SK-N-SH treated with all-trans-retinoic acid at 6 μM for 48 hours (cell line): ENCODE measurements at regions not wholly inside any gene's neighbourhood (a gene's known extent, or its start where the extent isn't known, plus 50 kb on each side); places are given as distances from the start of the nearest gene placed in this dataset.

Experiments
- ATAC-seq: fragments of 200-7000 bp; cut with Tn5 transposase; 3 replicates; pipeline ENCODE4 v1.9.1; 2020; ENCODE audit warnings: mild to moderate bottlenecking, moderate library complexity
- ARNTL ChIP-seq: fragments of 450-650 bp; formaldehyde crosslinking; IDR thresholded peaks from 2 replicates; pipeline ENCODE4 v1.5.0; 2020; ENCODE audit warnings: low read depth, mild to moderate bottlenecking, moderate library complexity, borderline replicate concordance
- BACH2 ChIP-seq: fragments of 250-450 bp; sonication (Bioruptor Pico); IDR thresholded peaks from 2 replicates; pipeline ENCODE4 v1.9.0; 2021; ENCODE audit warnings: mild to moderate bottlenecking, borderline replicate concordance
- CREB5 ChIP-seq: fragments of 250-450 bp; sonication (Bioruptor Pico); IDR thresholded peaks from 2 replicates; pipeline ENCODE4 v1.5.1; 2020; ENCODE audit warnings: low read depth, mild to moderate bottlenecking, moderate library complexity
- CSDC2 ChIP-seq: fragments of 250-450 bp; sonication (Bioruptor Pico); IDR thresholded peaks from 2 replicates; pipeline ENCODE4 v1.5.0; 2020; ENCODE audit warnings: mild to moderate bottlenecking, moderate library complexity
- CSRNP3 ChIP-seq: fragments of 250-450 bp; sonication (Bioruptor Pico); IDR thresholded peaks from 2 replicates; pipeline ENCODE4 v1.5.1; 2021; ENCODE audit warnings: mild to moderate bottlenecking, moderate library complexity
- ESRRG ChIP-seq: fragments of 250-450 bp; sonication (Bioruptor Pico); IDR thresholded peaks from 2 replicates; pipeline ENCODE4 v1.6.1; 2021; ENCODE audit warnings: mild to moderate bottlenecking
- GLIS3 ChIP-seq: fragments of 250-450 bp; sonication (Bioruptor Pico); IDR thresholded peaks from 2 replicates; pipeline ENCODE4 v1.5.0; 2020; ENCODE audit warnings: mild to moderate bottlenecking, moderate library complexity
- ISL1 ChIP-seq: fragments of 250-450 bp; sonication (Bioruptor Pico); IDR thresholded peaks from 2 replicates; pipeline ENCODE4 v2.1.2; 2022; ENCODE audit warnings: mild to moderate bottlenecking, moderate library complexity
- OSR1 ChIP-seq: fragments of 250-450 bp; sonication (Bioruptor Pico); IDR thresholded peaks from 2 replicates; pipeline ENCODE4 v1.8.0; 2022; ENCODE audit warnings: moderate library complexity, mild to moderate bottlenecking, inconsistent platforms
- PATZ1 ChIP-seq: fragments of 250-450 bp; sonication (Bioruptor Pico); IDR thresholded peaks from 2 replicates; pipeline ENCODE4 v1.8.0; 2020; ENCODE audit warnings: mild to moderate bottlenecking, moderate library complexity, borderline replicate concordance
- POU6F1 ChIP-seq: fragments of 250-450 bp; sonication (Bioruptor Pico); IDR thresholded peaks from 2 replicates; pipeline ENCODE4 v1.8.0; 2021; ENCODE audit warnings: low read depth, mild to moderate bottlenecking, moderate library complexity, borderline replicate concordance
- PPARA ChIP-seq: fragments of 250-450 bp; sonication (Bioruptor Pico); IDR thresholded peaks from 2 replicates; pipeline ENCODE4 v1.5.0; 2020; ENCODE audit warnings: mild to moderate bottlenecking, borderline replicate concordance
- RARB ChIP-seq: fragments of 250-450 bp; sonication (Bioruptor Pico); IDR thresholded peaks from 2 replicates; pipeline ENCODE4 v1.8.0; 2021; ENCODE audit warnings: mild to moderate bottlenecking, moderate library complexity
- SNAI2 ChIP-seq: fragments of 250-450 bp; sonication (Bioruptor Pico); IDR thresholded peaks from 2 replicates; pipeline ENCODE4 v1.5.0; 2020; ENCODE audit warnings: mild to moderate bottlenecking, moderate library complexity
- TCF4 ChIP-seq: fragments of 250-450 bp; sonication (Bioruptor Pico); IDR thresholded peaks from 2 replicates; pipeline ENCODE4 v1.8.0; 2021; ENCODE audit warnings: mild to moderate bottlenecking, moderate library complexity, borderline replicate concordance
- TOX ChIP-seq: fragments of 250-450 bp; sonication (Bioruptor Pico); IDR thresholded peaks from 2 replicates; pipeline ENCODE4 v1.8.0; 2021; ENCODE audit warnings: mild to moderate bottlenecking, moderate library complexity, borderline replicate concordance
- ZC3H10 ChIP-seq: fragments of 250-450 bp; sonication (Bioruptor Pico); IDR thresholded peaks from 2 replicates; pipeline ENCODE4 v1.5.1; 2021; ENCODE audit warnings: mild to moderate bottlenecking, moderate library complexity
- ZFP3 ChIP-seq: fragments of 250-450 bp; sonication (Bioruptor Pico); IDR thresholded peaks from 2 replicates; pipeline ENCODE4 v1.5.0; 2020; ENCODE audit warnings: mild to moderate bottlenecking, moderate library complexity
- ZFP30 ChIP-seq: fragments of 450-650 bp; formaldehyde crosslinking; IDR thresholded peaks from 2 replicates; pipeline ENCODE4 v1.5.0; 2022; ENCODE audit warnings: mild to moderate bottlenecking, moderate library complexity
- ZNF565 ChIP-seq: fragments of 450-650 bp; formaldehyde crosslinking; conservative IDR thresholded peaks from 2 replicates; pipeline ENCODE4 v1.5.0; 2020; ENCODE audit warnings: low read depth, mild to moderate bottlenecking, moderate library complexity
- ZNF70 ChIP-seq: fragments of 450-650 bp; formaldehyde crosslinking; IDR thresholded peaks from 2 replicates; pipeline ENCODE4 v1.5.0; 2020; ENCODE audit warnings: mild to moderate bottlenecking, moderate library complexity
- ZNF8 ChIP-seq: fragments of 450-650 bp; formaldehyde crosslinking; IDR thresholded peaks from 2 replicates; pipeline ENCODE4 v1.5.0; 2020; ENCODE audit warnings: mild to moderate bottlenecking, moderate library complexity
- TF ChIP-seq, protein P1 (sequence below): fragments of 250-450 bp; sonication (Bioruptor Pico); IDR thresholded peaks from 2 replicates; pipeline ENCODE4 v1.5.0; 2020; ENCODE audit warnings: mild to moderate bottlenecking, moderate library complexity

DNA sequence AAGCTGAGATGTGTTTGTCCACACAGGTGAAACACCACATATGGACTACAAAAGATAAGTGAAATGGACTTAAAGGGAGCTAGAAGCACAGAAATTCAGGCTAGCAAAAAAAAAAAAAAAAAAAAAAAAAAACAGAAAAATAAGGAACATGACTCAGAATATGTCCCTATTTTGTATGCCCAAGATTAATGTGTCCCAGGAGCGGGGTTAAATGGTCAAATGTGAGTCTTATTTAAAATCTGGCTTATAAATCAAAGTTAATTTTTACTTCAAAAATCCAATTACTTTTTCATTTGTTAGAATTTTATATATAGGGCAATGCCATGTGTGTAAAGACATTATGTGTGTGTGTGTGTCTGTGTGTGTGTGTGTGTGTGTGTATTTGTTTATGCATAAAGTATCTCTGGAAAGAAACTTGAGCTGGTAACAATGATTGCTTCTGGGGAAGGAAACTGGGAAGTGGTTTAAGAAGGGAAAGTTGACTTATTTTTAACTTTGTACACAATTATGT, 986.5 kb downstream of the ROBO2 start:
- TF ChIP-seq ARNTL (CRISPR knock-in tag) (no peak), PPARA (no peak), RARB (no peak), PATZ1 (no peak), TCF4 (CRISPR knock-in tag) (no peak), CREB5 (CRISPR knock-in tag) (no peak), ZFP30 (no peak), POU6F1 (CRISPR knock-in tag) (no peak), ESRRG (CRISPR knock-in tag) (no peak), TOX (CRISPR knock-in tag) (peak; percentile 72; the same call in 1 of the 2 replicates), ISL1 (CRISPR knock-in tag) (0 out of 2 replicates have a peak, but pooled peaks have one; percentile 16), ZC3H10 (CRISPR knock-in tag) (peak; percentile 45; the same call in 1 of the 2 replicates), ZNF70 (CRISPR knock-in tag) (no peak), OSR1 (CRISPR knock-in tag) (no peak), CSRNP3 (no peak), BACH2 (CRISPR knock-in tag) (no peak), CSDC2 (CRISPR knock-in tag) (no peak), SNAI2 (CRISPR knock-in tag) (no peak), ZNF565 (CRISPR knock-in tag) (no peak), ZNF8 (no peak), GLIS3 (CRISPR knock-in tag) (no peak), ZFP3 (CRISPR knock-in tag) (no peak)
- TF ChIP-seq, protein P1, sequence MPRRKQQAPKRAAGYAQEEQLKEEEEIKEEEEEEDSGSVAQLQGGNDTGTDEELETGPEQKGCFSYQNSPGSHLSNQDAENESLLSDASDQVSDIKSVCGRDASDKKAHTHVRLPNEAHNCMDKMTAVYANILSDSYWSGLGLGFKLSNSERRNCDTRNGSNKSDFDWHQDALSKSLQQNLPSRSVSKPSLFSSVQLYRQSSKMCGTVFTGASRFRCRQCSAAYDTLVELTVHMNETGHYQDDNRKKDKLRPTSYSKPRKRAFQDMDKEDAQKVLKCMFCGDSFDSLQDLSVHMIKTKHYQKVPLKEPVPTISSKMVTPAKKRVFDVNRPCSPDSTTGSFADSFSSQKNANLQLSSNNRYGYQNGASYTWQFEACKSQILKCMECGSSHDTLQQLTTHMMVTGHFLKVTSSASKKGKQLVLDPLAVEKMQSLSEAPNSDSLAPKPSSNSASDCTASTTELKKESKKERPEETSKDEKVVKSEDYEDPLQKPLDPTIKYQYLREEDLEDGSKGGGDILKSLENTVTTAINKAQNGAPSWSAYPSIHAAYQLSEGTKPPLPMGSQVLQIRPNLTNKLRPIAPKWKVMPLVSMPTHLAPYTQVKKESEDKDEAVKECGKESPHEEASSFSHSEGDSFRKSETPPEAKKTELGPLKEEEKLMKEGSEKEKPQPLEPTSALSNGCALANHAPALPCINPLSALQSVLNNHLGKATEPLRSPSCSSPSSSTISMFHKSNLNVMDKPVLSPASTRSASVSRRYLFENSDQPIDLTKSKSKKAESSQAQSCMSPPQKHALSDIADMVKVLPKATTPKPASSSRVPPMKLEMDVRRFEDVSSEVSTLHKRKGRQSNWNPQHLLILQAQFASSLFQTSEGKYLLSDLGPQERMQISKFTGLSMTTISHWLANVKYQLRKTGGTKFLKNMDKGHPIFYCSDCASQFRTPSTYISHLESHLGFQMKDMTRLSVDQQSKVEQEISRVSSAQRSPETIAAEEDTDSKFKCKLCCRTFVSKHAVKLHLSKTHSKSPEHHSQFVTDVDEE (CRISPR knock-in tag) = no peak
- ATAC-seq = no peak

- ATAC-seq = no peak
- TF ChIP-seq ZNF70 (CRISPR knock-in tag) (no peak), RARB (no peak), PPARA (no peak), ISL1 (CRISPR knock-in tag) (no peak), POU6F1 (CRISPR knock-in tag) (no peak), SNAI2 (CRISPR knock-in tag) (no peak), ARNTL (CRISPR knock-in tag) (no peak), ZNF8 (no peak), ZC3H10 (CRISPR knock-in tag) (no peak), ZFP30 (no peak), ESRRG (CRISPR knock-in tag) (no peak), PATZ1 (no peak), CSRNP3 (no peak), TCF4 (CRISPR knock-in tag) (no peak), ZFP3 (CRISPR knock-in tag) (no peak)
- TF ChIP-seq, all 23 proteins: peak for 0
Observed at GRCh38 chr3:78029775-78030174, 989.9 kb downstream of the ROBO2 start.
